ENCODE measurements at regions not wholly inside any gene's neighbourhood (a gene's known extent, or its start where the extent isn't known, plus 50 kb on each side); places are given as distances from the start of the nearest gene placed in this dataset.
"Not testable (repeated sequence)": the region's sequence is repeated elsewhere in the genome, so short reads cannot be mapped to it uniquely, and the experiment has no call there.

DNA sequence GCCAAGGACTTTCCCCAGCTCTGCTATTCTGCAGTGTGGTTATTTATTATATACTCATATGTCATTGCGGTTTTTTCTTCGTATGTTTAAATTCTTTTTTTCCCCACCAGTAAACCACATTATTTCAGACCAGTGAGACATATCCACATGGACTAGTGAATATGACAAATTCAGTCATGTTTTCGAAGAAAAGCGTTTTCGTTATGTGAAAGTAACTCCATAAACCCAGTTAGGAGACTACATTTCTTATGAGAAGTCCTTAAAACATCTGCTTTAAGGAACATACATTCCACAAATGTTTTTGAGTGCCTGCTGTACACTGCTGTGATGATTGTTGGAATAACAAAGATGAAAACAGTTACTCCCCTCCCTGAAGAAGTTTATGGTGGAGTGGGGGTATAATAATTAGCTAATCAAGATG lies 591.8 kb upstream of the CLINT1 start:
- no peak overlapping the region for H3K4me3 ChIP-seq
- WGBS, 2 donors, result 75 to 89% methylated on average over 5 of the region's 5 CpGs
- ATAC-seq, result no peak
- H3K4me1 ChIP-seq, result no peaks in the 10 kb centered on the region
- H3K36me3 ChIP-seq (replicated peaks in 1 of 2; ENCODE audit: insufficient read depth in 1 of 2, low read depth in 2 of 2), result no peaks in the 10 kb centered on the region
- intact Hi-C loops (cut with DNase I), result no loop called here
- H3K27me3 ChIP-seq, result no peaks in the 10 kb centered on the region
- H3K9me3 ChIP-seq, result no peaks in the 10 kb centered on the region
- DNase-seq, result no peak
- H3K27ac ChIP-seq, result no peak overlapping the region
- TF ChIP-seq, protein P1, sequence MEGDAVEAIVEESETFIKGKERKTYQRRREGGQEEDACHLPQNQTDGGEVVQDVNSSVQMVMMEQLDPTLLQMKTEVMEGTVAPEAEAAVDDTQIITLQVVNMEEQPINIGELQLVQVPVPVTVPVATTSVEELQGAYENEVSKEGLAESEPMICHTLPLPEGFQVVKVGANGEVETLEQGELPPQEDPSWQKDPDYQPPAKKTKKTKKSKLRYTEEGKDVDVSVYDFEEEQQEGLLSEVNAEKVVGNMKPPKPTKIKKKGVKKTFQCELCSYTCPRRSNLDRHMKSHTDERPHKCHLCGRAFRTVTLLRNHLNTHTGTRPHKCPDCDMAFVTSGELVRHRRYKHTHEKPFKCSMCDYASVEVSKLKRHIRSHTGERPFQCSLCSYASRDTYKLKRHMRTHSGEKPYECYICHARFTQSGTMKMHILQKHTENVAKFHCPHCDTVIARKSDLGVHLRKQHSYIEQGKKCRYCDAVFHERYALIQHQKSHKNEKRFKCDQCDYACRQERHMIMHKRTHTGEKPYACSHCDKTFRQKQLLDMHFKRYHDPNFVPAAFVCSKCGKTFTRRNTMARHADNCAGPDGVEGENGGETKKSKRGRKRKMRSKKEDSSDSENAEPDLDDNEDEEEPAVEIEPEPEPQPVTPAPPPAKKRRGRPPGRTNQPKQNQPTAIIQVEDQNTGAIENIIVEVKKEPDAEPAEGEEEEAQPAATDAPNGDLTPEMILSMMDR (IDR thresholded peaks at IDR 0.05), result no peak
- no peak for TF ChIP-seq POLR2A (IDR thresholded peaks at IDR 0.05)

GRCh38 chr5:158446761-158447160 lies 587.8 kb upstream of the CLINT1 start:
- intact Hi-C loops (cut with DNase I), result not testable (repeated sequence)

DNA sequence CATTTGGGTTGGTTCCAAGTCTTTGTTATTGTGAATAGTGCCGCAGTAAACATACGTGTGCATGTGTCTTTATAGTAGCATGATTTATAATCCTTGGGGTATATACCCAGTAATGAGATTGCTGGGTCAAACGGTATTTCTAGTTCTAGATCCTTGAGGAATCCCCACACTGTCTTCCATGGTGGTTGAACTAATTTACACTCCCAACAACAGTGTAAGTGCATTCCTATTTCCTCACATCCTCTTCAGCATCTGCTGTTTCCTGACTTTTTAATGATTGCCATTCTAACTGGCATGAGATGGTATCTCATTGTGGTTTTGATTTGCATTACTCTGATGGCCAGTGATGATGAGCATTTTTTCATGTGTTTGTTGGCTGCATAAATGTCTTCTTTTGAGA lies 580.3 kb upstream of the CLINT1 start:
- H3K27ac ChIP-seq; H3K4me3 ChIP-seq; H3K4me1 ChIP-seq; H3K36me3 ChIP-seq (replicated peaks in 1 of 2; ENCODE audit: insufficient read depth in 1 of 2, low read depth in 2 of 2); H3K9me3 ChIP-seq; ATAC-seq; intact Hi-C loops (cut with DNase I); H3K27me3 ChIP-seq; DNase-seq: not testable (repeated sequence)
- WGBS, 2 donors, result 91% methylated on average over 3 of the region's 3 CpGs

More at GRCh38 chr5:158446761-158447160, 587.8 kb upstream of the CLINT1 start:
- not testable (repeated sequence) for H3K27ac ChIP-seq; ATAC-seq; H3K4me1 ChIP-seq; DNase-seq; H3K27me3 ChIP-seq; H3K36me3 ChIP-seq (replicated peaks in 1 of 2; ENCODE audit: insufficient read depth in 1 of 2, low read depth in 2 of 2); H3K4me3 ChIP-seq; H3K9me3 ChIP-seq
- 11 to 46% methylated on average over 5 to 6 of the region's 6 CpGs for WGBS, 2 donors

DNA sequence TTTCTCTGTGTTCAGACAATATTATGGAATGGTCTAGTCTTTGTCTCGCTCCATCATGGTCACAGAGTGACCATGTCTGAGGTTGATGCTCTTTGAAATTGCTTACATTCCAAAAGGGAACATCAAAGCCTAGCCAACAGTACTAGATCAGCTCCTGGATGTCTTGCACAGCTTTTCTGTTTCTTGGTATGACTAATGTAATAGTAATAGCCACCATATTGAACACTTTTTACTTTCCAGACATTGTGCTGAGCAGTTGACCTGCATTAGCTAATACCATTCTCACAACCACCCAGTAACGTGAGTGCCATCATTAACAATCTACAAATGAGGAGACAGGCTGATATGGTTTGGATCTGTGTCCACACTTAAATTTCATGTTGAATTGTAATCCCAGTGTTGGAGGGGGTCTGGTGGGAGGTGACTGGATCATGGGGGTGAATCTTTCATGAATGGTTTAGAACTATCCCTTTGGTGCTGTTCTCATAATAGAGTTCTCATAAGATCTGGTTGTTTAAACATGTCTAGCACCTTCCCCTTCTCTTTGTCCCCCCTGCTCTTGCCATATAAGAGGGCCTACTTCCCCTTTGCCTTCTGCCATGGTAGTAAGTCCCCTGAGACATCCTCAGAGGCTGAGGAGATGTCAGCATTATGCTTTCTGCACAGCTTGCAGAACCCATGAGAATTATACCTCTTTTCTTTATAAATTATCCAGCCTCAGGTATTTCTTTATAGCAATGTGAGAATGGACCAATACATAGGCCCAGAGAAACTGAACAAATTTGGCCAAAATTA lies 577.5 kb upstream of the CLINT1 start:
- 91 to 100% methylated on average over 2 of the region's 2 CpGs for WGBS, 2 donors
- no peak for ATAC-seq
- TF ChIP-seq, protein P1 (IDR thresholded peaks at IDR 0.05), result no peak
- TF ChIP-seq POLR2A (IDR thresholded peaks at IDR 0.05), result no peak

GRCh38 chr5:158435161-158435616 lies 576.2 kb upstream of the CLINT1 start:
- DNase-seq (no peak), ATAC-seq (no peak)
- Histone ChIP-seq H3K9me3 (no peaks in the 10 kb centered on the region), H3K36me3 (replicated peaks in 1 of 2; ENCODE audit: insufficient read depth in 1 of 2, low read depth in 2 of 2) (no peaks in the 10 kb centered on the region), H3K4me1 (no peaks in the 10 kb centered on the region), H3K27me3 (no peaks in the 10 kb centered on the region), H3K27ac (no peak overlapping the region), H3K4me3 (no peak overlapping the region)
- intact Hi-C loops (cut with DNase I), result no loop called here
- 55 to 75% methylated on average over 4 of the region's 4 CpGs for WGBS, 2 donors
- TF ChIP-seq, protein P1 (IDR thresholded peaks at IDR 0.05), result no peak
- no peak for TF ChIP-seq POLR2A (IDR thresholded peaks at IDR 0.05)

More for the DNA sequence above, 577.5 kb upstream of the CLINT1 start:
- Histone ChIP-seq H3K4me1 (no peaks in the 10 kb centered on the region), H3K27ac (no peak overlapping the region), H3K36me3 (replicated peaks in 1 of 2; ENCODE audit: insufficient read depth in 1 of 2, low read depth in 2 of 2) (no peaks in the 10 kb centered on the region), H3K4me3 (no peak overlapping the region), H3K9me3 (no peaks in the 10 kb centered on the region), H3K27me3 (no peaks in the 10 kb centered on the region)
- no peak for DNase-seq
- intact Hi-C loops (cut with DNase I), result no loop called here

DNA sequence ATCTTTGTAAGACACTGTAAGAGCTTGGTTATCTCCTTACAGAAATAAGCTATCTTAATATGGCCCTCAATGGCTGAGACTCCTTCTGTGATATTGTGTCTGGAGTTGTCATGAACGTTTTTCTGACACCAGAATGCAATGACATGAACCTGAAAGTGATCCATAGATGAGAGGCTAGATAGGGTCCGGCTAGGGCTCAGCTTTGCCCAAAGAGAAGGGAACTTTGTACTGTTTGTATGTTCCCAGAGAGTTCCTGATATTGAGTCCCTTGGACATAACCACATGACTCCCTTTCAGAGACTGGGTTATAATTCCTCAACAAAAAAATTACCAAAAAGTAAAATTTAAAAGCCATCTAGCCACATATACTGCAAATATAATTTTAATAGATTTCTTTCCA lies 575.8 kb upstream of the CLINT1 start:
- H3K4me1 ChIP-seq, result no peaks in the 10 kb centered on the region
- intact Hi-C loops (cut with DNase I), result no loop called here
- ATAC-seq (no peak), DNase-seq (no peak)
- H3K4me3 ChIP-seq, result no peak overlapping the region
- H3K36me3 ChIP-seq (replicated peaks in 1 of 2; ENCODE audit: insufficient read depth in 1 of 2, low read depth in 2 of 2), result no peaks in the 10 kb centered on the region
- no peak overlapping the region for H3K27ac ChIP-seq
- TF ChIP-seq, protein P1 (IDR thresholded peaks at IDR 0.05), result no peak
- TF ChIP-seq POLR2A (IDR thresholded peaks at IDR 0.05), result no peak
- no peaks in the 10 kb centered on the region for H3K9me3 ChIP-seq
- no peaks in the 10 kb centered on the region for H3K27me3 ChIP-seq
- WGBS, 2 donors, result 30 to 37% methylated on average over 2 of the region's 2 CpGs
